ENCODE measurements at regions not wholly inside any gene's neighbourhood (a gene's known extent, or its start where the extent isn't known, plus 50 kb on each side); places are given as distances from the start of the nearest gene placed in this dataset.

GRCh38 chr15:91530956-91531582, 322.4 kb upstream of the SLCO3A1 start:
- TF ChIP-seq POLR2A (IDR thresholded peaks at IDR 0.05) (no peak), CTCF (IDR thresholded peaks at IDR 0.05) (no peak)
